Fibroblast of mammary gland (primary cell): ENCODE measurements at regions not wholly inside any gene's neighbourhood (a gene's known extent, or its start where the extent isn't known, plus 50 kb on each side); places are given as distances from the start of the nearest gene placed in this dataset.

Experiments
- DNase-seq: peaks from one replicate; pipeline ENCODE4 v3.0.0-alpha.2; 2010; ENCODE audit warnings: low read depth
- H3K4me3 ChIP-seq: 2 replicates; pipeline ENCODE4 v1.5.1; 2011; ENCODE audit warnings: low read depth, mild to moderate bottlenecking, low read length, moderate library complexity; ENCODE audit not compliant: control insufficient read depth
- TF ChIP-seq, protein P1 (sequence below): conservative IDR thresholded peaks from 2 replicates; pipeline ENCODE4 v1.5.1; 2011; ENCODE audit warnings: low read depth, low read length, inconsistent platforms; ENCODE audit not compliant: control insufficient read depth, insufficient read depth

DNA sequence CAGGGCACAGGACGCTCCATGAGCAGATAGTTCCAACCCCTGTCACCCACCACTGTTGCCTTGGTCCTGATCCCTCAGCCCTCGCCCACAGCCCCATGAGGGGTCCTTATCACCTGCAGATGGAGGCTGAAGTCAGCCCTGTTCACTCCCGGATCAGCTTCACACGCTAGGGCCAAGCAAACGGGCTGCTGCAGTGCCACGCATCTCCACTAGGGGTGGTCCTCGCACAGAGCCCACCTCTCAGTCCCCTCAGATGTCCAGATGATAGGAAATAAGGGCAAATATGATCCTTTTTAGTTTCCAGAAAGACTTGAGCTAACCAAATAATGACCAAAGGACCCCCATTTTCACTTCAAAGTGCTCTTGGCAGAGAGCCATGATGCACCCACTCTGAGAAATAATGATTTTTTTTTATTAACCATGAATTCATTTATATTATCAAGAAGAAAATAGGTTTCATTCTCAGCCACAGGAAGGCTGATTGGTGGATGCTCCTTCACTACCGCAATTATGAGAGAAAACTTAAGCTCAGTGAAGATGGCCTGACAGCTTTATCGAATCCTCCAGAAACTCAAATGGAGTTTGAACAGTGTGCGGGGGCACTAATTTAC is 71.9 kb upstream of the KLHL29 start:
- TF ChIP-seq, protein P1, sequence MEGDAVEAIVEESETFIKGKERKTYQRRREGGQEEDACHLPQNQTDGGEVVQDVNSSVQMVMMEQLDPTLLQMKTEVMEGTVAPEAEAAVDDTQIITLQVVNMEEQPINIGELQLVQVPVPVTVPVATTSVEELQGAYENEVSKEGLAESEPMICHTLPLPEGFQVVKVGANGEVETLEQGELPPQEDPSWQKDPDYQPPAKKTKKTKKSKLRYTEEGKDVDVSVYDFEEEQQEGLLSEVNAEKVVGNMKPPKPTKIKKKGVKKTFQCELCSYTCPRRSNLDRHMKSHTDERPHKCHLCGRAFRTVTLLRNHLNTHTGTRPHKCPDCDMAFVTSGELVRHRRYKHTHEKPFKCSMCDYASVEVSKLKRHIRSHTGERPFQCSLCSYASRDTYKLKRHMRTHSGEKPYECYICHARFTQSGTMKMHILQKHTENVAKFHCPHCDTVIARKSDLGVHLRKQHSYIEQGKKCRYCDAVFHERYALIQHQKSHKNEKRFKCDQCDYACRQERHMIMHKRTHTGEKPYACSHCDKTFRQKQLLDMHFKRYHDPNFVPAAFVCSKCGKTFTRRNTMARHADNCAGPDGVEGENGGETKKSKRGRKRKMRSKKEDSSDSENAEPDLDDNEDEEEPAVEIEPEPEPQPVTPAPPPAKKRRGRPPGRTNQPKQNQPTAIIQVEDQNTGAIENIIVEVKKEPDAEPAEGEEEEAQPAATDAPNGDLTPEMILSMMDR: peak; percentile 68
- H3K4me3 ChIP-seq: no peak overlapping the region
- DNase-seq: peak; percentile 19

DNA sequence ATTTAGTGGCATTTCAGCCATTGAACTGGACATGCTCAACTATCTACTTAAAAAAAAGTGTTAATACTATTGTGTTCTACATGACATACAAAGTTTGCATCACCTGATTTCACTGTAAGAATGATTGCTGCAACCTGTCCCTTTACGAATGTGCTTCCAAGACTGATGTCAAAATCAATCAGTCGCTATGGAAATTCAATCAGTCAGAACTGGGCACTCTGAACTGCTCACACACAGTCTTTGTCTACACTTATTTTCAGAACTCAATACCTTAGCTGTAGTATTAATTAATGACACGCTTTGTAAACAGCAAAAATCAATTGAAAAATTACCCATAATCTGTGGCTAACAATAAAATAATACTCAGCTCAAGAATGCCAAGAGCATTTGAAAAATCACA is 70.3 kb upstream of the KLHL29 start:
- no peak overlapping the region for H3K4me3 ChIP-seq
- TF ChIP-seq, protein P1: no peak
- DNase-seq: no peak

DNA sequence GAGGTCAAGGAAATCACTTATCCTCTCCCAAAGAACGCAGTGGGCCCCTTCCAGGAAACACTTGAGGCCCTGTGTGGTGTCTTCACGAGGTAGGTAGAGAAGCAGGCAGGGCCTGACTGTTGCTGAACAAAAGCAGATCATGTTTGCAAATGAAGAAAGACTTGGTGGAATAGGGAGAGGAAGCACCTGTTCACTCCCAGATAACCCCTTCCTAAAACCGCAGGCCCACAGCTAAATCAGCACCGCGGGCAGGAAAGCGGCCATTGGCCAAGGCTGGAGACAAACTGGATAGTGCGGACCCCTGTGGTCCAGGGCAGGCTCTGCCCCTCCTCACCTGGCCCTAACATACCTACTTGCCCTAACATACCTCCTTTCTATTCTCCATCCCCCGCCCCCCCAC is 64.9 kb upstream of the KLHL29 start:
- DNase-seq: no peak
- no peak overlapping the region for H3K4me3 ChIP-seq
- TF ChIP-seq, protein P1: no peak

DNA sequence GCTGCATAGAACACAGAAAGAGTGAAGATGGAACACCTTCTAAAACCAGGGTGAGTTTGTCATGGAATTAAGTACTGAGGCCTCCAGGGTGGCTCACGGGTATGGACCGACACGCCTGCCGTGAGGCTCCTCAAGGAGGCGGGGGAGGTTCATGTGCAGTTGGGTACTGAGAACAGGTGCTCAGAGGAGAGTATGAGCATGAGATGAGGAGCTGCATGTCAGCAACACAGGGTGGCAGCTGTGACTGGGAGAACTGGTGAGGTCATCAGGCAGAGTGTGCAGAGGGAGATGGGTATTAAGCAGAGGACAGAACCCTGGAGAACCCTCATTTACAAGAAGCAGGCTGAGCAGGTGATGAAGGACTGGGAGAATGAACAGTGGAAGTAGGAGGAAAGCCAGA is 63.2 kb upstream of the KLHL29 start:
- H3K4me3 ChIP-seq: no peak overlapping the region
- TF ChIP-seq, protein P1: no peak
- DNase-seq: no peak

DNA sequence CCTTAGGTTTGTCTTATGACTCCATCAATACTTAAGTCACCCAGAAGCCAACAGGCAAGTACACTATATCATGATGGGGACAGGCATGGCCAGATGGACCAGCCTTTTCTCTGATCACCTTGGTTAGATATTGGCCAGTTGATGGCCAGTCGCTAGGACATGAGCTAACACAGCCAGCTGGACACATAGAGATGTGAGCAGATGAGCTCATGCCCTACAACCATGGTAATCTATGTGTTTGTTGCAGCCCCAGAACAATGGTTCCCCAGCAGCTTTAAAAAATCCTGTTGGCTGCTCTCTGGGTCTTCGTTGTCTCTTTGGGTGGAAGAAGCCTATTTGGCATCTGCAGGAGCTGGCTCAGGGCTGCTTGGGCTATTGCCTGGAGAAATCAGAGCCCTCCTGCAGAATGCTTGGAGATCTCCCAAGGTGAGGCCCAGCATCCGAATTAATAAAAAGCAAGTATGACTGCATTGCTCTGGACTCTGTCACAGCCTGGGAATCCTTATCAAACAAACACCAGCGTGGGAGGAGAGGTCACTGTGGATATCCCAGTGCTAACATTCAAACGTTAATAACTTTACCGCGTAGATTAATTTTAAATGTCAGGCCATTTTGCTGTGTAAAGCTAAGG is 62.3 kb upstream of the KLHL29 start:
- H3K4me3 ChIP-seq: no peak overlapping the region
- no peak for DNase-seq
- TF ChIP-seq, protein P1: no peak

DNA sequence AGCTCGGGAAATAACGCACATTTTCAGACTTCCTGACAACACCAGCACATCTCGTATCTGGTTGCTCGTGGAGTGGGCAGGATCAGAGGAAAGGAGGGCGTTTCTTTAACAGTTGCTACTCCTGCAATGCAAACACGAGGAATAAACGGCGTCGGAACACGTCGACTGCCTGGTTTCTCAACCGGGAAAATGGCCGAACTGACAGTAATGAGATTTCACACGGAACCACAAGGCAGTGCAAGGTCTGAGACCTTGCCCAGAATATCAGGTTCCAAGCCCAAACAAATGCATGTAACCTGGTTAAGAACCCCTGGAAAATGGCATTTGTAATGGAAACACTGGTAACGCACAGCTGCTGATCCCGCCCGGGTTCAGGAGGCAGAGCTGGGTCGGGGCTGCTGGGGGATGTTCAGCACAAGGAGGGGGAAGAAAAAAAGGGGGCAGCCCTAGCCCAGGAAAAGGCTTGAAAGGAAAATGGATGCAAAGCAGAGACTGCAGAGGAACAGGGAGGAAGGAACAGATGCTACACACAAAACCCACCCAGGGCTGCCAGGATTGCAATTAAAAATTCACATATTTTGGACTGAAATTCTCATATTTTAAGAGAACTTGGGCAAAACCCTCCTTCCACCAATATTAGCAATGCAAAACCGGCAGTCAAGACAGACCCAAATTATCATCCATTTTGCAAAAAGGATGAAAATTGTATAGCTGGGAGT is 61.6 kb upstream of the KLHL29 start:
- H3K4me3 ChIP-seq: no peak overlapping the region
- no peak for DNase-seq
- TF ChIP-seq, protein P1: no peak
